RWPE2 (cell line): ENCODE measurements at regions not wholly inside any gene's neighbourhood (a gene's known extent, or its start where the extent isn't known, plus 50 kb on each side); places are given as distances from the start of the nearest gene placed in this dataset.

ENCODE experiments used
- ATAC-seq: fragments of 200-7000 bp; cut with Tn5 transposase; 3 replicates; pipeline ENCODE4 v1.9.1; 2021; ENCODE audit warnings: low read depth
- DNase-seq: peaks from one replicate; pipeline ENCODE4 v3.0.0-alpha.2; 2020; ENCODE audit warnings: low spot score
- H3K27ac ChIP-seq: fragments of 450-650 bp; 2 replicates; pipeline ENCODE4 v1.5.1; 2017; ENCODE audit warnings: mild to moderate bottlenecking; ENCODE audit not compliant: poor library complexity, severe bottlenecking
- H3K27me3 ChIP-seq: fragments of 250-450 bp; sonication (Bioruptor Pico); 2 replicates; pipeline ENCODE4 v1.5.1; 2021; ENCODE audit warnings: mild to moderate bottlenecking, moderate library complexity; ENCODE audit not compliant: insufficient read depth, poor library complexity, severe bottlenecking
- H3K36me3 ChIP-seq: fragments of 250-450 bp; sonication (Bioruptor Pico); 2 replicates; pipeline ENCODE4 v1.5.1; 2020; ENCODE audit warnings: low read depth, mild to moderate bottlenecking, moderate library complexity
- H3K4me1 ChIP-seq: fragments of 250-450 bp; sonication (Bioruptor Pico); 2 replicates; pipeline ENCODE4 v1.5.1; 2021; ENCODE audit warnings: mild to moderate bottlenecking, moderate library complexity; ENCODE audit not compliant: insufficient read depth, poor library complexity, severe bottlenecking
- H3K4me3 ChIP-seq: fragments of 250-450 bp; sonication (Bioruptor Pico); 2 replicates; pipeline ENCODE4 v1.5.1; 2021; ENCODE audit warnings: mild to moderate bottlenecking, moderate library complexity; ENCODE audit not compliant: severe bottlenecking
- H3K9me3 ChIP-seq: fragments of 250-450 bp; sonication (Bioruptor Pico); 2 replicates; pipeline ENCODE4 v1.5.1; 2021; ENCODE audit warnings: mild to moderate bottlenecking, moderate library complexity; ENCODE audit not compliant: severe bottlenecking
- CTCF ChIP-seq: fragments of 450-650 bp; IDR thresholded peaks from one replicate; pipeline ENCODE4 v1.5.1; 2017; ENCODE audit warnings: mild to moderate bottlenecking, moderate library complexity; ENCODE audit not compliant: poor library complexity, severe bottlenecking

GRCh38 chr1:226481133-226481532 lies 67.4 kb upstream of the STUM start:
- H3K27me3 ChIP-seq: no peaks in the 10 kb centered on the region
- H3K27ac ChIP-seq: no peak overlapping the region
- ATAC-seq (no peak), DNase-seq (no peak)
- peaks cover 3% of the 10 kb centered on the region for H3K4me1 ChIP-seq
- TF ChIP-seq CTCF: no peak
- H3K4me3 ChIP-seq: no peak overlapping the region
- no peaks in the 10 kb centered on the region for H3K36me3 ChIP-seq
- no peaks in the 10 kb centered on the region for H3K9me3 ChIP-seq

GRCh38 chr1:226482196-226482595 lies 66.4 kb upstream of the STUM start:
- TF ChIP-seq CTCF: no peak
- Histone ChIP-seq H3K4me3 (no peak overlapping the region), H3K27me3 (no peaks in the 10 kb centered on the region), H3K9me3 (no peaks in the 10 kb centered on the region), H3K36me3 (no peaks in the 10 kb centered on the region), H3K4me1 (peaks cover 3% of the 10 kb centered on the region), H3K27ac (no peak overlapping the region)
- DNase-seq (no peak), ATAC-seq (no peak)

GRCh38 chr1:226482975-226483700 lies 65.4 kb upstream of the STUM start:
- Histone ChIP-seq H3K27ac (no peak overlapping the region), H3K4me1 (peaks cover 5% of the 10 kb centered on the region), H3K36me3 (no peaks in the 10 kb centered on the region), H3K9me3 (no peaks in the 10 kb centered on the region), H3K27me3 (no peaks in the 10 kb centered on the region), H3K4me3 (no peak overlapping the region)
- no peak for TF ChIP-seq CTCF
- no peak for DNase-seq
- ATAC-seq: no peak

- ATAC-seq (no peak), DNase-seq (no peak)
- Histone ChIP-seq H3K36me3 (no peaks in the 10 kb centered on the region), H3K27ac (no peak overlapping the region), H3K4me1 (peaks cover 3% of the 10 kb centered on the region), H3K27me3 (no peaks in the 10 kb centered on the region), H3K4me3 (no peak overlapping the region), H3K9me3 (no peaks in the 10 kb centered on the region)
- no peak for TF ChIP-seq CTCF
Observed at GRCh38 chr1:226485192-226485591, 63.4 kb upstream of the STUM start.

GRCh38 chr1:226486161-226486560 lies 62.4 kb upstream of the STUM start:
- Histone ChIP-seq H3K4me3 (no peak overlapping the region), H3K9me3 (no peaks in the 10 kb centered on the region), H3K4me1 (peaks cover 3% of the 10 kb centered on the region), H3K27ac (no peak overlapping the region), H3K36me3 (no peaks in the 10 kb centered on the region), H3K27me3 (no peaks in the 10 kb centered on the region)
- DNase-seq: no peak
- no peak for TF ChIP-seq CTCF
- ATAC-seq: no peak
